Medulla oblongata (tissue), 1 donor: ENCODE measurements at regions not wholly inside any gene's neighbourhood (a gene's known extent, or its start where the extent isn't known, plus 50 kb on each side); places are given as distances from the start of the nearest gene placed in this dataset.

Experiments used
- DNase-seq: peaks from one replicate; pipeline ENCODE4 v3.0.0-alpha.2; 2015; ENCODE audit errors: extremely low spot score

- DNase-seq = no peak
Measured at GRCh38 chr10:128894641-128895040, 572.4 kb upstream of the MGMT start.

- no peak for DNase-seq
Measured at GRCh38 chr10:128895473-128895872, 571.6 kb upstream of the MGMT start.

- no peak for DNase-seq
Measured at GRCh38 chr10:128896116-128896795, 570.8 kb upstream of the MGMT start.

- DNase-seq = no peak
Measured at GRCh38 chr10:128896963-128897362, 570.1 kb upstream of the MGMT start.

- DNase-seq = no peak
Measured at GRCh38 chr10:128897401-128898129, 569.5 kb upstream of the MGMT start.

- no peak for DNase-seq
Measured at GRCh38 chr10:128898133-128898915, 568.7 kb upstream of the MGMT start.

GRCh38 chr10:128898916-128899195 lies 568.2 kb upstream of the MGMT start:
- DNase-seq = no peak

- DNase-seq = no peak
Measured at GRCh38 chr10:128900456-128900855, 566.6 kb upstream of the MGMT start.

GRCh38 chr10:128901236-128901635 lies 565.8 kb upstream of the MGMT start:
- DNase-seq = no peak

GRCh38 chr10:128902031-128902710 lies 564.9 kb upstream of the MGMT start:
- DNase-seq = no peak

- DNase-seq = no peak
Measured at GRCh38 chr10:128907155-128907941, 559.7 kb upstream of the MGMT start.

- no peak for DNase-seq
Measured at GRCh38 chr10:128908099-128908498, 558.9 kb upstream of the MGMT start.

- DNase-seq = no peak
Measured at GRCh38 chr10:128908499-128908898, 558.5 kb upstream of the MGMT start.

GRCh38 chr10:128912568-128913311 lies 554.3 kb upstream of the MGMT start:
- no peak for DNase-seq

- DNase-seq = no peak
Measured at GRCh38 chr10:128914681-128915080, 552.4 kb upstream of the MGMT start.

- DNase-seq = no peak
Measured at GRCh38 chr10:128915630-128916029, 551.4 kb upstream of the MGMT start.

- DNase-seq = no peak
Measured at GRCh38 chr10:128916383-128916782, 550.7 kb upstream of the MGMT start.

GRCh38 chr10:128921389-128922022 lies 545.5 kb upstream of the MGMT start:
- no peak for DNase-seq

GRCh38 chr10:128922172-128922571 lies 544.9 kb upstream of the MGMT start:
- DNase-seq = no peak

- no peak for DNase-seq
Measured at GRCh38 chr10:128922619-128923196, 544.3 kb upstream of the MGMT start.
